ENCODE measurements at regions not wholly inside any gene's neighbourhood (a gene's known extent, or its start where the extent isn't known, plus 50 kb on each side); places are given as distances from the start of the nearest gene placed in this dataset.

DNA sequence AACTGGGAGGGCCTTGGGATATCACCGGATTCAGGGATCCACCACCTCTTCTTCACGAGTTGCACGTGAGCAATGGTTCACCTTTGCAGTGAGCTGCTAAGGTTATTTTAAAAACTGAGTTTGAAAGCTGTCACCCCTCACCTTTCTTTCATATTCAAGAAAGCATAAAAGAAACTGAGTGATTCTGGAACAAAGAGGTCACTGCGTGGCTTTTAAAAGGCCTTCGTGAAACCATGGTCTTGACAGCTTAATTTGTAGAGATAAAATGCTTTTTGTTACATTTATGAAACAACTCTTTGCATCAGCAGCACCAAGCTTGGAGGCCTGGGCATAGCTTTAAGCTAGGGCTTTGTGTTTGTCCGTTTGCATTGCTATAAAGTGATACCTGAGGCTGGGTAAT is 101.4 kb upstream of the NECTIN1 start:
- ATAC-seq (ENCODE audit: insufficient number of reproducible peaks, low FRiP score, low read depth) (no peak), DNase-seq (ENCODE audit: low spot score) (no peak)
- H3K36me3 ChIP-seq: no peaks in the 10 kb centered on the region
- TF ChIP-seq CTCF (IDR thresholded peaks at IDR 0.05): no peak
- H3K27me3 ChIP-seq (replicated peaks; ENCODE audit: insufficient read depth): no peaks in the 10 kb centered on the region
- H3K9me3 ChIP-seq: no peaks in the 10 kb centered on the region
- no peak overlapping the region for H3K4me3 ChIP-seq
- H3K27ac ChIP-seq: no peak overlapping the region
- H3K4me1 ChIP-seq (ENCODE audit: control insufficient read depth in 1 of 2, low read depth in 2 of 2): no peaks in the 10 kb centered on the region

GRCh38 chr11:119829402-119829801 is 100.4 kb upstream of the NECTIN1 start:
- no peak overlapping the region for H3K27ac ChIP-seq
- DNase-seq (ENCODE audit: low spot score) (no peak), ATAC-seq (ENCODE audit: insufficient number of reproducible peaks, low FRiP score, low read depth) (no peak)
- H3K4me3 ChIP-seq: no peak overlapping the region
- H3K36me3 ChIP-seq: no peaks in the 10 kb centered on the region
- H3K4me1 ChIP-seq (ENCODE audit: control insufficient read depth in 1 of 2, low read depth in 2 of 2): no peaks in the 10 kb centered on the region
- H3K27me3 ChIP-seq (replicated peaks; ENCODE audit: insufficient read depth): no peaks in the 10 kb centered on the region
- no peaks in the 10 kb centered on the region for H3K9me3 ChIP-seq
- TF ChIP-seq CTCF (IDR thresholded peaks at IDR 0.05): no peak

DNA sequence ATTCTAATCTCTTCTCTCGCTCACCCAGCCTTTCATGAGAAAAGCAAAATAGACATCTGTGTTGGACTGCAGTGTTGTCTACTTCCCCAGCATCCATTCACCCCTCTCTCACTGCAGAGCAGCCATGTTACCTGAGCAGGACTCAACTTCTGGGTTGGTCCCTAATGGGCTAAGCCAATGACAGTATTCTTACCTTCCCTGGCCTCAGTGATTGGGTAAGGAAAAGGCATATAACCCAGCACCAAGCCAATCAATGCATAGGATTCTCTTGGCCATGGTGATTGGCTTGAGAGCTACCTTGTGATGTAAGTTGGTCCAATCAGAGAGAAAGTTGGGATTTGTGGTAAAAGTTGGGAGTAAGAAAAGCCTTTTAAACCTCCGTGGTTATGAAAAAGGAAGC is 99.8 kb upstream of the NECTIN1 start:
- Histone ChIP-seq H3K27ac (no peak overlapping the region), H3K9me3 (no peaks in the 10 kb centered on the region), H3K36me3 (no peaks in the 10 kb centered on the region), H3K4me1 (ENCODE audit: control insufficient read depth in 1 of 2, low read depth in 2 of 2) (no peaks in the 10 kb centered on the region), H3K4me3 (no peak overlapping the region), H3K27me3 (replicated peaks; ENCODE audit: insufficient read depth) (no peaks in the 10 kb centered on the region)
- ATAC-seq (ENCODE audit: insufficient number of reproducible peaks, low FRiP score, low read depth) (no peak), DNase-seq (ENCODE audit: low spot score) (no peak)
- TF ChIP-seq CTCF (IDR thresholded peaks at IDR 0.05): no peak

DNA sequence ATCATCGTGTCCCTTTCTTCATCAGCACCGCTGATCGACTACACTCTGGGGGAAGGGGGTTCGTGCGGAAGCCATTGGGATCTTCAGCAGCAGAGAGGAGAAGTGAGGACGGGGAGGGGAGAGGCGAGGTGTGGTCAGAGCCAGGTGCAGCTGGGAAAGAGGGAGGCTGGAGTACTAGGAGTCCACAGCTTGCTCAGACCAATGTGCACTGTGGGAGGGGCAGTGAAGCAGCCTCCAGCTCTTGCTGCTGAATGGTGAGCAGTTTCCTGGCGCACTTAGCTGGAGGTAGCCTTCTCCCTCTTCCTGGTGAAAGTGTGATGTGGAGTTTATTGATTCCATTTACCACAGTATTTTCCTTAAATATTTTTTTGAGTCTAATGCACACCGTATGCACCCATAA is 99.0 kb upstream of the NECTIN1 start:
- Histone ChIP-seq H3K27me3 (replicated peaks; ENCODE audit: insufficient read depth) (no peaks in the 10 kb centered on the region), H3K4me3 (no peak overlapping the region), H3K4me1 (ENCODE audit: control insufficient read depth in 1 of 2, low read depth in 2 of 2) (no peaks in the 10 kb centered on the region), H3K27ac (no peak overlapping the region), H3K9me3 (no peaks in the 10 kb centered on the region), H3K36me3 (no peaks in the 10 kb centered on the region)
- no peak for TF ChIP-seq CTCF (IDR thresholded peaks at IDR 0.05)
- no peak for DNase-seq (ENCODE audit: low spot score)
- no peak for ATAC-seq (ENCODE audit: insufficient number of reproducible peaks, low FRiP score, low read depth)

- Histone ChIP-seq H3K4me3 (no peak overlapping the region), H3K4me1 (ENCODE audit: control insufficient read depth in 1 of 2, low read depth in 2 of 2) (no peaks in the 10 kb centered on the region), H3K27ac (no peak overlapping the region), H3K27me3 (replicated peaks; ENCODE audit: insufficient read depth) (no peaks in the 10 kb centered on the region), H3K36me3 (no peaks in the 10 kb centered on the region), H3K9me3 (no peaks in the 10 kb centered on the region)
- ATAC-seq (ENCODE audit: insufficient number of reproducible peaks, low FRiP score, low read depth): no peak
- no peak for DNase-seq (ENCODE audit: low spot score)
- no peak for TF ChIP-seq CTCF (IDR thresholded peaks at IDR 0.05)
Measured at GRCh38 chr11:119827113-119827512, 98.1 kb upstream of the NECTIN1 start.
